Nephron (organoid): ENCODE measurements at regions not wholly inside any gene's neighbourhood (a gene's known extent, or its start where the extent isn't known, plus 50 kb on each side); places are given as distances from the start of the nearest gene placed in this dataset.
"Not testable (repeated sequence)": the region's sequence is repeated elsewhere in the genome, so short reads cannot be mapped to it uniquely, and the experiment has no call there.

ENCODE experiments used
- H3K27ac Mint-ChIP-seq, 3 experiments: 2 replicates each; pipeline ENCODE4 v1.8.0; 2020; ENCODE audit warnings: mixed read lengths in 3 of 3, mild to moderate bottlenecking in 2 of 3, moderate library complexity in 1 of 3
- H3K27me3 Mint-ChIP-seq: 2 replicates; pipeline ENCODE4 v1.8.0; 2021; ENCODE audit warnings: low read depth, mild to moderate bottlenecking, moderate library complexity, mixed read lengths
- H3K36me3 Mint-ChIP-seq: 2 replicates; pipeline ENCODE4 v1.8.0; 2020; ENCODE audit warnings: low read depth, mixed read lengths
- H3K4me1 Mint-ChIP-seq: 2 replicates; pipeline ENCODE4 v1.8.0; 2020; ENCODE audit warnings: mixed read lengths
- H3K4me3 Mint-ChIP-seq, 3 experiments: 2 replicates each; pipeline ENCODE4 v1.8.0; 2020; ENCODE audit warnings: mild to moderate bottlenecking in 3 of 3, mixed read lengths in 3 of 3, moderate library complexity in 2 of 3
- H3K9me3 Mint-ChIP-seq: 2 replicates; pipeline ENCODE4 v1.8.0; 2020; ENCODE audit warnings: mixed read lengths
- CTCF ChIP-seq, 3 experiments: fragments of 200-600 bp; sonication (generic); IDR thresholded peaks; one replicate each; pipeline ENCODE4 v1.5.0; 2021; ENCODE audit warnings: antibody characterized with exemption in 3 of 3; ENCODE audit not compliant: unreplicated experiment in 3 of 3

GRCh38 chrX:1803741-1804140 is 188.9 kb downstream of the ASMT start:
- Mint-ChIP-seq H3K27me3 (no peaks in the 10 kb centered on the region), H3K9me3 (no peaks in the 10 kb centered on the region), H3K27ac (no peak overlapping the region), H3K4me3 (no peak overlapping the region), H3K4me1 (peaks cover 13% of the 10 kb centered on the region), H3K36me3 (no peaks in the 10 kb centered on the region)
- TF ChIP-seq CTCF (IDR thresholded peaks at IDR 0.05; ENCODE audit: unreplicated experiment in 3 of 3): no peak

GRCh38 chrX:1807301-1807731 is 192.5 kb downstream of the ASMT start:
- Mint-ChIP-seq H3K27me3 (no peaks in the 10 kb centered on the region), H3K36me3 (no peaks in the 10 kb centered on the region), H3K27ac (peak overlapping the region in 1 of 3 experiments; percentile 61), H3K4me3 (peak overlapping the region in 2 of 3 experiments; percentile 49 to 65), H3K9me3 (no peaks in the 10 kb centered on the region), H3K4me1 (peaks cover 8% of the 10 kb centered on the region)
- no peak for TF ChIP-seq CTCF (IDR thresholded peaks at IDR 0.05; ENCODE audit: unreplicated experiment in 3 of 3)

GRCh38 chrX:1809581-1809980 is 194.7 kb downstream of the ASMT start:
- Mint-ChIP-seq H3K36me3 (no peaks in the 10 kb centered on the region), H3K4me1 (peaks cover 8% of the 10 kb centered on the region), H3K27ac (no peak overlapping the region), H3K27me3 (peaks cover 4% of the 10 kb centered on the region), H3K4me3 (no peak overlapping the region), H3K9me3 (no peaks in the 10 kb centered on the region)
- no peak for TF ChIP-seq CTCF (IDR thresholded peaks at IDR 0.05; ENCODE audit: unreplicated experiment in 3 of 3)

- H3K27me3 Mint-ChIP-seq: peaks cover 4% of the 10 kb centered on the region
- H3K9me3 Mint-ChIP-seq: peaks cover 7% of the 10 kb centered on the region
- H3K4me3 Mint-ChIP-seq: peak overlapping the region in 1 of 3 experiments; percentile 17
- H3K4me1 Mint-ChIP-seq: peaks cover 5% of the 10 kb centered on the region
- peaks cover 7% of the 10 kb centered on the region for H3K36me3 Mint-ChIP-seq
- no peak for TF ChIP-seq CTCF (IDR thresholded peaks at IDR 0.05; ENCODE audit: unreplicated experiment in 3 of 3)
- peak overlapping the region in 1 of 3 experiments; percentile 61 for H3K27ac Mint-ChIP-seq
These were observed 198.9 kb downstream of the ASMT start for GRCh38 chrX:1813809-1814208.

GRCh38 chrX:1815456-1816175 is 200.8 kb downstream of the ASMT start:
- peaks cover 4% of the 10 kb centered on the region for H3K27me3 Mint-ChIP-seq
- peaks cover 12% of the 10 kb centered on the region for H3K9me3 Mint-ChIP-seq
- no peak for TF ChIP-seq CTCF (IDR thresholded peaks at IDR 0.05; ENCODE audit: unreplicated experiment in 3 of 3)
- peaks cover 5% of the 10 kb centered on the region for H3K4me1 Mint-ChIP-seq
- H3K4me3 Mint-ChIP-seq: no peak overlapping the region
- H3K27ac Mint-ChIP-seq: no peak overlapping the region
- peaks cover 7% of the 10 kb centered on the region for H3K36me3 Mint-ChIP-seq

- Mint-ChIP-seq H3K27ac (peak overlapping the region in 1 of 3 experiments; percentile 34), H3K9me3 (peaks cover 15% of the 10 kb centered on the region)
- not testable (repeated sequence) for H3K27me3 Mint-ChIP-seq, H3K4me3 Mint-ChIP-seq, H3K4me1 Mint-ChIP-seq, H3K36me3 Mint-ChIP-seq
These were observed 201.6 kb downstream of the ASMT start for GRCh38 chrX:1816387-1816982.
